ENCODE measurements at regions not wholly inside any gene's neighbourhood (a gene's known extent, or its start where the extent isn't known, plus 50 kb on each side); places are given as distances from the start of the nearest gene placed in this dataset.

DNA sequence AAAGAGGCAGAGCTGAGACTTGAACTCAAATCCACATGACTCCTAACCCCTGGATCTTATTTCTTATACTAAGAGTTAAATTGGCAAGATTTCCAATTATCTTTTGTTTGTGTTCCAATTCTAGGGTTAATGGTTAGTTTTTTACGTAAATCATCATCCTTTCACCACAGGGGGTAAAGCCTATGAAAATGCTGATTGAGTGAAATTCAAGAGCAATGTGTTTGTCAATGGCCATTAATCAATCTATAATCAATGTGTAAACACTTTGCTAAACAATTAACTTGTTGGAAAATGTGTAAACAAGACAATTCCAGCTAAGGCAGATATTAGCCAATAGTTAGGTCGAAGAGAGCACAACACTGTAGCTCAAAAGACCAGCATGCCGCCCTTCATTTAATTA lies 376.5 kb upstream of the ACVR2A start:
- TF ChIP-seq, protein P1, sequence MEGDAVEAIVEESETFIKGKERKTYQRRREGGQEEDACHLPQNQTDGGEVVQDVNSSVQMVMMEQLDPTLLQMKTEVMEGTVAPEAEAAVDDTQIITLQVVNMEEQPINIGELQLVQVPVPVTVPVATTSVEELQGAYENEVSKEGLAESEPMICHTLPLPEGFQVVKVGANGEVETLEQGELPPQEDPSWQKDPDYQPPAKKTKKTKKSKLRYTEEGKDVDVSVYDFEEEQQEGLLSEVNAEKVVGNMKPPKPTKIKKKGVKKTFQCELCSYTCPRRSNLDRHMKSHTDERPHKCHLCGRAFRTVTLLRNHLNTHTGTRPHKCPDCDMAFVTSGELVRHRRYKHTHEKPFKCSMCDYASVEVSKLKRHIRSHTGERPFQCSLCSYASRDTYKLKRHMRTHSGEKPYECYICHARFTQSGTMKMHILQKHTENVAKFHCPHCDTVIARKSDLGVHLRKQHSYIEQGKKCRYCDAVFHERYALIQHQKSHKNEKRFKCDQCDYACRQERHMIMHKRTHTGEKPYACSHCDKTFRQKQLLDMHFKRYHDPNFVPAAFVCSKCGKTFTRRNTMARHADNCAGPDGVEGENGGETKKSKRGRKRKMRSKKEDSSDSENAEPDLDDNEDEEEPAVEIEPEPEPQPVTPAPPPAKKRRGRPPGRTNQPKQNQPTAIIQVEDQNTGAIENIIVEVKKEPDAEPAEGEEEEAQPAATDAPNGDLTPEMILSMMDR (conservative IDR thresholded peaks at IDR 0.05), result no peak
- no peak for TF ChIP-seq EZH2 (IDR thresholded peaks at IDR 0.05; ENCODE audit: low read depth)
